Lower leg skin (tissue), 4 donors: ENCODE measurements at regions not wholly inside any gene's neighbourhood (a gene's known extent, or its start where the extent isn't known, plus 50 kb on each side); places are given as distances from the start of the nearest gene placed in this dataset.

Experiments used
- DNase-seq, 2 donors: peaks; one replicate each; pipeline ENCODE4 v3.0.0-alpha.2; 2019; ENCODE audit warnings: low spot score in 2 of 2
- H3K4me3 ChIP-seq: fragments of 200-600 bp; sonication (generic); 2 replicates; pipeline ENCODE4 v1.5.1; 2017; ENCODE audit warnings: mild to moderate bottlenecking, low read depth; ENCODE audit not compliant: poor library complexity, severe bottlenecking
- CTCF ChIP-seq, 3 donors: fragments of 450-650 bp; IDR thresholded peaks; one replicate each; pipeline ENCODE4 v1.5.1; 2016; ENCODE audit warnings: antibody characterized with exemption in 3 of 3, mild to moderate bottlenecking in 3 of 3, moderate library complexity in 2 of 3
- POLR2A ChIP-seq, 2 donors: fragments of 450-650 bp; IDR thresholded peaks; one replicate each; pipeline ENCODE4 v1.6.1; 2016 to 2017; ENCODE audit warnings: antibody characterized with exemption in 2 of 2, mild to moderate bottlenecking in 1 of 2, moderate library complexity in 1 of 2
- WGBS, 2 donors: methylation state at CpG; one replicate each; pipeline ENCODE4 v1.1.5; 2018; 5-methylcytosine and 5-hydroxymethylcytosine counted together
- intact Hi-C: fragments of 100-400 bp; cut with DNase I; formaldehyde crosslinking; loops from one replicate; pipeline ENCODE4 v1.15.0; 2023; ENCODE audit warnings: low total_unique reads

DNA sequence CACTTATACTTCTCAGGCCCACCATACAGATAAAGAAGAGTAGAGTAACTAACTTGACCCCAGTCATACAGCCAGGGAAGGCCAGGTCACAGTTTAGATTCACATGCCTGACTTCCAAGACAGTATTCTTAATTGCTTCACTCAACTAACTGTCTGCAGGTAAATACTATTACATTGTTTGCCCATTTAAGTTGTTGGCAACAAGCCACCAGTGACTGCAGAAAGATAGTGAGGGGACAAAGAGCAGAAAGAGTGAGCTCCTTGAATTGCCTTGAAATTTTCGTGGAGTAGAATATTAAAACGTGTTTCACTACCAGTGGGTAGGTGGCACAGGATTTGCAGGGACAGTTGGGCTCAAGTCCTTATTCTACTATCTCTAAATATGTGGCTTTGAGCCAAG is 146.3 kb upstream of the RMST start:
- 83 to 85% methylated on average over 2 of the region's 2 CpGs for WGBS, 2 donors
- no peak overlapping the region for H3K4me3 ChIP-seq
- TF ChIP-seq POLR2A (IDR thresholded peaks at IDR 0.05) (no peak), CTCF (IDR thresholded peaks at IDR 0.05) (no peak)
- DNase-seq, result no peak
- intact Hi-C loops, result no loop called here

- no peak for DNase-seq
- TF ChIP-seq POLR2A (IDR thresholded peaks at IDR 0.05) (no peak), CTCF (IDR thresholded peaks at IDR 0.05) (no peak)
Measured at GRCh38 chr12:97321621-97322020, 141.0 kb upstream of the RMST start.

DNA sequence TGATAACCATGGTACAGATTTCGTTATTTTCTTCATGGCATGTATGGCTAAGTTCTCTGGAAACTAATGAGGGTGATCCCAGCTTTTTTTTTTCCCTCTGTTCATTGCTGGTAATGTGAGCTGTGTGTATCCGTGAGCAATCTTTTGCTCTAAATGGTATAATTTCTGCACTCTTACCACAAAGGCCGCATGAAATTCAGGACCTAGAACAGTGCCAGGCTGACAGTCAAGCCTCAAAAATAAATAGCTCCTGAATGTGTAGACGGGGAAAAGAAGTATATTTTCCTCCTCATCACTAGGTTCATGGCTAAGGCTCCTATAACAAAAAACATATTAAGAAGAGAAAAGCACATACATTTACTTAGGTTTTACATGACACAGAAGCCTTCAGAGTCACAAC is 140.2 kb upstream of the RMST start:
- DNase-seq, result no peak
- WGBS, 2 donors, result 46 to 55% methylated on average over 4 of the region's 4 CpGs
- H3K4me3 ChIP-seq, result no peak overlapping the region
- intact Hi-C loops, result no loop called here
- TF ChIP-seq POLR2A (IDR thresholded peaks at IDR 0.05) (no peak), CTCF (IDR thresholded peaks at IDR 0.05) (no peak)

More at GRCh38 chr12:97321621-97322020, 141.0 kb upstream of the RMST start:
- WGBS, 2 donors, result 62 to 68% methylated on average over 4 of the region's 4 CpGs
- intact Hi-C loops, result no loop called here
- no peak overlapping the region for H3K4me3 ChIP-seq

GRCh38 chr12:97323154-97323553 is 139.4 kb upstream of the RMST start:
- 54 to 55% methylated on average over 4 of the region's 4 CpGs for WGBS, 2 donors
- DNase-seq, result no peak
- H3K4me3 ChIP-seq, result no peak overlapping the region
- TF ChIP-seq POLR2A (IDR thresholded peaks at IDR 0.05), result no peak
- no peak for TF ChIP-seq CTCF (IDR thresholded peaks at IDR 0.05)
- intact Hi-C loops, result no loop called here

GRCh38 chr12:97324471-97324870 is 138.1 kb upstream of the RMST start:
- intact Hi-C loops, result no loop called here
- no peak overlapping the region for H3K4me3 ChIP-seq
- WGBS, 2 donors, result 75 to 78% methylated on average over 7 of the region's 7 CpGs
- no peak for DNase-seq
- TF ChIP-seq CTCF (IDR thresholded peaks at IDR 0.05), result no peak
- no peak for TF ChIP-seq POLR2A (IDR thresholded peaks at IDR 0.05)

DNA sequence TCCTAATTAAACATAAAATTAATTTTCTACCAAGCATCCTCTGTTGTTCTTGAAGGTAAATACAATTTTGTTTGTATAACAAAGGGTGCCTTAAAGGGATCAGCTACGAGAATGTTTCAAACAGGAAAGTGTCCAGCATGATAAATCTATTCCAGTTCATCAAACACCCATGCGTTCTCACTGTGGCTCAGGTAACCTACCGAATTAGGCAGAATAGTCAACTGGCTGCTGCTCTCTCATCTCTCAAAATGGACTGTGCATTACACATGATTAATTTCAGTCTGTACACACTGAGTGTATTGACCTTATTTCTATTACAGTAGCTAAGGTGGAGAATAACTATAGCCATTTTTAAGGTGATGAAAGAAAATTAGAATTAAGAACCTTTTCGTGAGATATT is 127.5 kb upstream of the RMST start:
- DNase-seq, result no peak
- no peak overlapping the region for H3K4me3 ChIP-seq
- TF ChIP-seq POLR2A (IDR thresholded peaks at IDR 0.05), result no peak
- TF ChIP-seq CTCF (IDR thresholded peaks at IDR 0.05), result no peak
- WGBS, 2 donors, result 40 to 59% methylated on average over 4 of the region's 4 CpGs
- intact Hi-C loops, result no loop called here
